Activated naive CD4-positive, alpha-beta T cell treated with anti-CD3 and anti-CD28 coated beads for 36 hours (primary cell): ENCODE measurements at regions not wholly inside any gene's neighbourhood (a gene's known extent, or its start where the extent isn't known, plus 50 kb on each side); places are given as distances from the start of the nearest gene placed in this dataset.
A peak's percentile ranks its signal among the peaks of the same experiment; 100 is the strongest.
"Not testable (repeated sequence)": the region's sequence is repeated elsewhere in the genome, so short reads cannot be mapped to it uniquely, and the experiment has no call there.

Experiments used
- CTCF ChIA-PET: fragments of 350-600 bp; sonication (Branson Sonifier 250); formaldehyde crosslinking; loops from one replicate; lab custom pipeline; 2021; ENCODE audit warnings: antibody characterized with exemption; lab: Charles Lee
- DNase-seq: peaks from one replicate; pipeline ENCODE4 v3.0.0-alpha.2; 2020
- H3K27ac Mint-ChIP-seq: one replicate; pipeline ENCODE4 v1.8.0; 2021; ENCODE audit warnings: mild to moderate bottlenecking, mixed read lengths
- H3K27me3 Mint-ChIP-seq: one replicate; pipeline ENCODE4 v1.8.0; 2021; ENCODE audit warnings: low read depth, mixed read lengths
- H3K36me3 Mint-ChIP-seq: one replicate; pipeline ENCODE4 v1.8.0; 2021; ENCODE audit warnings: low read depth, mixed read lengths
- H3K4me1 Mint-ChIP-seq: one replicate; pipeline ENCODE4 v1.8.0; 2021; ENCODE audit warnings: low read depth, mixed read lengths
- H3K4me3 Mint-ChIP-seq: one replicate; pipeline ENCODE4 v1.8.0; 2021; ENCODE audit warnings: mild to moderate bottlenecking, moderate library complexity, mixed read lengths
- H3K9me3 Mint-ChIP-seq: one replicate; pipeline ENCODE4 v1.8.0; 2021; ENCODE audit warnings: mixed read lengths
- intact Hi-C: fragments of 100-400 bp; cut with micrococcal nuclease; formaldehyde crosslinking; loops from one replicate; pipeline ENCODE4 v1.15.1; 2023

GRCh38 chr5:1642221-1642620 lies 118.5 kb upstream of the LPCAT1 start:
- no peaks in the 10 kb centered on the region for H3K36me3 Mint-ChIP-seq
- H3K4me1 Mint-ChIP-seq = peaks cover 17% of the 10 kb centered on the region
- intact Hi-C loops = loop anchor here (5.0 to 10.0 kb wide), 4 partner anchors 50 to 637 kb away; partner anchors contain the start of genes CLPTM1L and NKD2
- CTCF ChIA-PET = interaction anchor here (0.6 to 2.1 kb wide), 8 partner anchors 21 to 475 kb away, joined by 3 to 8 read pairs (median 3); no protein-coding TSS in a partner anchor
- H3K27me3 Mint-ChIP-seq = peaks cover 33% of the 10 kb centered on the region
- H3K4me3 Mint-ChIP-seq = no peak overlapping the region
- H3K9me3 Mint-ChIP-seq = no peaks in the 10 kb centered on the region
- H3K27ac Mint-ChIP-seq = no peak overlapping the region
- no peak for DNase-seq

GRCh38 chr5:1641560-1642166 lies 117.9 kb upstream of the LPCAT1 start:
- H3K4me3 Mint-ChIP-seq = no peak overlapping the region
- H3K27ac Mint-ChIP-seq = no peak overlapping the region
- CTCF ChIA-PET = interaction anchor here (0.8 to 1.9 kb wide), 4 partner anchors 20 to 474 kb away, joined by 3 to 5 read pairs (median 4); no protein-coding TSS in a partner anchor
- no peaks in the 10 kb centered on the region for H3K36me3 Mint-ChIP-seq
- intact Hi-C loops = loop anchor here (1.0 to 10.0 kb wide), 8 partner anchors 49 to 637 kb away; partner anchors contain the start of genes CLPTM1L and NKD2
- peaks cover 33% of the 10 kb centered on the region for H3K27me3 Mint-ChIP-seq
- H3K9me3 Mint-ChIP-seq = no peaks in the 10 kb centered on the region
- H3K4me1 Mint-ChIP-seq = peaks cover 17% of the 10 kb centered on the region
- peak; percentile 92 for DNase-seq

GRCh38 chr5:1641041-1641440 lies 117.3 kb upstream of the LPCAT1 start:
- intact Hi-C loops = loop anchor here (1.0 to 10.0 kb wide), 8 partner anchors 49 to 636 kb away; partner anchors contain the start of genes CLPTM1L and NKD2
- Mint-ChIP-seq H3K36me3 (no peaks in the 10 kb centered on the region), H3K4me3 (no peak overlapping the region), H3K27me3 (peaks cover 30% of the 10 kb centered on the region), H3K4me1 (peaks cover 17% of the 10 kb centered on the region), H3K27ac (no peak overlapping the region), H3K9me3 (no peaks in the 10 kb centered on the region)
- CTCF ChIA-PET = interaction anchor here (1.6 kb wide), 1 partner anchor 473 kb away, joined by 5 read pairs; no protein-coding TSS in a partner anchor
- DNase-seq = no peak

- CTCF ChIA-PET = interaction anchor here (0.8 to 1.6 kb wide), 3 partner anchors 13 to 473 kb away, joined by 3 to 5 read pairs (median 4); no protein-coding TSS in a partner anchor
- Mint-ChIP-seq H3K4me1 (peaks cover 17% of the 10 kb centered on the region), H3K27ac (no peak overlapping the region), H3K27me3 (peaks cover 25% of the 10 kb centered on the region), H3K4me3 (no peak overlapping the region), H3K9me3 (no peaks in the 10 kb centered on the region), H3K36me3 (no peaks in the 10 kb centered on the region)
- intact Hi-C loops = loop anchor here (2.0 to 10.0 kb wide), 5 partner anchors 48 to 636 kb away; partner anchors contain the start of genes CLPTM1L and NKD2
- no peak for DNase-seq
These were observed 116.7 kb upstream of the LPCAT1 start for GRCh38 chr5:1640421-1640881.

- H3K36me3 Mint-ChIP-seq = no peaks in the 10 kb centered on the region
- intact Hi-C loops = loop anchor here (2.0 to 10.0 kb wide), 5 partner anchors 47 to 635 kb away; partner anchors contain the start of genes CLPTM1L and NKD2
- H3K4me3 Mint-ChIP-seq = no peak overlapping the region
- peaks cover 22% of the 10 kb centered on the region for H3K4me1 Mint-ChIP-seq
- H3K9me3 Mint-ChIP-seq = no peaks in the 10 kb centered on the region
- peak; percentile 0 for DNase-seq
- CTCF ChIA-PET = interaction anchor here (0.8 to 1.2 kb wide), 2 partner anchors 13 to 18 kb away, joined by 3 to 4 read pairs; no protein-coding TSS in a partner anchor
- no peak overlapping the region for H3K27ac Mint-ChIP-seq
- peaks cover 18% of the 10 kb centered on the region for H3K27me3 Mint-ChIP-seq
These were observed 116.0 kb upstream of the LPCAT1 start for GRCh38 chr5:1639757-1640156.

GRCh38 chr5:1638658-1639400 lies 115.1 kb upstream of the LPCAT1 start:
- CTCF ChIA-PET = no interaction called here
- DNase-seq = peak; percentile 2
- H3K27me3 Mint-ChIP-seq = peaks cover 13% of the 10 kb centered on the region
- H3K9me3 Mint-ChIP-seq = no peaks in the 10 kb centered on the region
- no peaks in the 10 kb centered on the region for H3K36me3 Mint-ChIP-seq
- no peak overlapping the region for H3K4me3 Mint-ChIP-seq
- peaks cover 22% of the 10 kb centered on the region for H3K4me1 Mint-ChIP-seq
- H3K27ac Mint-ChIP-seq = no peak overlapping the region
- intact Hi-C loops = no loop called here

- H3K4me3 Mint-ChIP-seq = no peak overlapping the region
- no peak overlapping the region for H3K27ac Mint-ChIP-seq
- H3K9me3 Mint-ChIP-seq = no peaks in the 10 kb centered on the region
- CTCF ChIA-PET = no interaction called here
- DNase-seq = no peak
- H3K27me3 Mint-ChIP-seq = peaks cover 6% of the 10 kb centered on the region
- intact Hi-C loops = no loop called here
- H3K4me1 Mint-ChIP-seq = peaks cover 21% of the 10 kb centered on the region
- no peaks in the 10 kb centered on the region for H3K36me3 Mint-ChIP-seq
These were observed 114.1 kb upstream of the LPCAT1 start for GRCh38 chr5:1637639-1638481.

- intact Hi-C loops = no loop called here
- H3K27ac Mint-ChIP-seq = no peak overlapping the region
- no peak for DNase-seq
- H3K4me1 Mint-ChIP-seq = peaks cover 29% of the 10 kb centered on the region
- CTCF ChIA-PET = no interaction called here
- H3K4me3 Mint-ChIP-seq = no peak overlapping the region
- H3K9me3 Mint-ChIP-seq = no peaks in the 10 kb centered on the region
- H3K27me3 Mint-ChIP-seq = peaks cover 6% of the 10 kb centered on the region
- no peaks in the 10 kb centered on the region for H3K36me3 Mint-ChIP-seq
These were observed 113.3 kb upstream of the LPCAT1 start for GRCh38 chr5:1636981-1637638.

- H3K36me3 Mint-ChIP-seq, H3K27me3 Mint-ChIP-seq, intact Hi-C loops, H3K4me3 Mint-ChIP-seq, H3K9me3 Mint-ChIP-seq, DNase-seq, H3K27ac Mint-ChIP-seq: not testable (repeated sequence)
- H3K4me1 Mint-ChIP-seq = peaks cover 25% of the 10 kb centered on the region
- CTCF ChIA-PET = interaction anchor here (0.7 kb wide), 1 partner anchor 104 kb away, joined by 3 read pairs; no protein-coding TSS in a partner anchor
These were observed 112.5 kb upstream of the LPCAT1 start for GRCh38 chr5:1636208-1636770.

GRCh38 chr5:1635477-1635876 lies 111.7 kb upstream of the LPCAT1 start:
- DNase-seq, H3K36me3 Mint-ChIP-seq, H3K27me3 Mint-ChIP-seq, intact Hi-C loops, H3K9me3 Mint-ChIP-seq, H3K27ac Mint-ChIP-seq, CTCF ChIA-PET: not testable (repeated sequence)
- Mint-ChIP-seq H3K4me1 (peaks cover 27% of the 10 kb centered on the region), H3K4me3 (peak overlapping the region; percentile 92)

- no peaks in the 10 kb centered on the region for H3K27me3 Mint-ChIP-seq
- intact Hi-C loops = loop anchor here (5.0 kb wide), 1 partner anchor 1362 kb away; the partner anchor contains the start of gene PDCD6
These were observed 110.5 kb upstream of the LPCAT1 start for GRCh38 chr5:1634337-1634661.

More at GRCh38 chr5:1634337-1634661, 110.5 kb upstream of the LPCAT1 start:
- Mint-ChIP-seq H3K36me3 (peaks cover 8% of the 10 kb centered on the region), H3K4me3 (peak overlapping the region; percentile 92), H3K9me3 (no peaks in the 10 kb centered on the region), H3K4me1 (peaks cover 27% of the 10 kb centered on the region), H3K27ac (peak overlapping the region; percentile 91)
- no peak for DNase-seq
- CTCF ChIA-PET = interaction anchor here (0.6 to 1.2 kb wide), 4 partner anchors 9 to 254 kb away, joined by 3 to 7 read pairs (median 3); no protein-coding TSS in a partner anchor
